CD14-positive monocyte (primary cell): ENCODE measurements at regions not wholly inside any gene's neighbourhood (a gene's known extent, or its start where the extent isn't known, plus 50 kb on each side); places are given as distances from the start of the nearest gene placed in this dataset.

Experiments
- DNase-seq, 3 donors: peaks; one replicate each; pipeline ENCODE4 v3.0.0-alpha.2; 2011 to 2022
- H2AFZ ChIP-seq: 2 replicates; pipeline ENCODE4 v1.6.0; 2012; ENCODE audit warnings: mild to moderate bottlenecking, low read depth, low read length, inconsistent platforms; ENCODE audit not compliant: insufficient read depth, poor library complexity, severe bottlenecking
- H3K27ac ChIP-seq, 2 donors: 1 replicate in 1 of 2; 2 replicates in 1 of 2; pipeline ENCODE4 v1.5.1; 2012 to 2013; ENCODE audit warnings: low read length in 2 of 2, control low read depth in 1 of 2, inconsistent platforms in 1 of 2, low read depth in 1 of 2, mild to moderate bottlenecking in 1 of 2
- H3K27me3 ChIP-seq, 2 donors: one replicate each; pipeline versions ENCODE4 v1.6.0 to v1.6.1; 2011 to 2013; ENCODE audit warnings: low read length in 2 of 2; ENCODE audit not compliant: control insufficient read depth in 2 of 2, insufficient read depth in 2 of 2
- H3K36me3 ChIP-seq, 2 donors: replicated peaks in 1 of 2; 1 replicate in 1 of 2; 2 replicates in 1 of 2; pipeline versions ENCODE4 v1.5.1 to v1.6.1; 2012 to 2013; ENCODE audit warnings: low read length in 2 of 2, control low read depth in 1 of 2, inconsistent platforms in 1 of 2, mild to moderate bottlenecking in 1 of 2; ENCODE audit not compliant: insufficient read depth in 2 of 2, control insufficient read depth in 1 of 2
- H3K4me1 ChIP-seq, 2 donors: 1 replicate in 1 of 2; 2 replicates in 1 of 2; pipeline versions ENCODE4 v1.5.1 to v1.6.1; 2012 to 2013; ENCODE audit warnings: low read length in 2 of 2, control low read depth in 1 of 2, inconsistent platforms in 1 of 2, mild to moderate bottlenecking in 1 of 2, moderate library complexity in 1 of 2; ENCODE audit not compliant: insufficient read depth in 2 of 2, control insufficient read depth in 1 of 2
- H3K4me2 ChIP-seq: replicated peaks from 2 replicates; pipeline ENCODE3; 2012; ENCODE audit warnings: low read length, moderate library complexity, mild to moderate bottlenecking; ENCODE audit not compliant: poor library complexity, severe bottlenecking; ENCODE audit errors: extremely low read depth
- H3K4me3 ChIP-seq, 3 experiments: fragments of 200-600 bp in 1 of 3; sonication (generic) in 1 of 3; replicated peaks in 1 of 3; 1 replicate in 2 of 3; 2 replicates in 1 of 3; pipeline ENCODE4 v1.5.1; 2011 to 2013; ENCODE audit warnings: low read length in 3 of 3, mild to moderate bottlenecking in 3 of 3, control low read depth in 2 of 3, low read depth in 2 of 3, inconsistent platforms in 1 of 3, moderate library complexity in 1 of 3
- H3K79me2 ChIP-seq: 2 replicates; pipeline ENCODE4 v1.6.0; 2012; ENCODE audit warnings: mild to moderate bottlenecking, control low read depth, inconsistent platforms, low read length, moderate library complexity; ENCODE audit not compliant: insufficient read depth
- H3K9ac ChIP-seq: 2 replicates; pipeline ENCODE4 v1.6.0; 2017; ENCODE audit warnings: low read length, mild to moderate bottlenecking; ENCODE audit not compliant: insufficient read depth, poor library complexity, severe bottlenecking
- H3K9me3 ChIP-seq, 2 donors: replicated peaks in 1 of 2; 1 replicate in 1 of 2; 2 replicates in 1 of 2; pipeline versions ENCODE4 v1.5.1 to v1.6.1; 2012 to 2013; ENCODE audit warnings: low read length in 2 of 2, control low read depth in 1 of 2; ENCODE audit not compliant: control insufficient read depth in 1 of 2, insufficient read depth in 1 of 2
- H4K20me1 ChIP-seq: 2 replicates; pipeline ENCODE4 v1.6.0; 2012; ENCODE audit warnings: mild to moderate bottlenecking, low read length, control low read depth, moderate library complexity; ENCODE audit not compliant: insufficient read depth
- H3K27ac Mint-ChIP-seq, 7 donors: one replicate each; pipeline ENCODE4 v1.8.0; 2020; ENCODE audit warnings: mild to moderate bottlenecking in 7 of 7, mixed read lengths in 7 of 7, moderate library complexity in 6 of 7, inconsistent platforms in 2 of 7
- H3K27me3 Mint-ChIP-seq, 3 donors: one replicate each; pipeline ENCODE4 v1.8.0; 2021 to 2022; ENCODE audit warnings: low read depth in 3 of 3, mild to moderate bottlenecking in 3 of 3, mixed read lengths in 3 of 3, moderate library complexity in 3 of 3, inconsistent platforms in 1 of 3
- H3K36me3 Mint-ChIP-seq, 2 donors: one replicate each; pipeline ENCODE4 v1.8.0; 2020; ENCODE audit warnings: mixed read lengths in 2 of 2, inconsistent platforms in 1 of 2, mild to moderate bottlenecking in 1 of 2
- H3K4me1 Mint-ChIP-seq: one replicate; pipeline ENCODE4 v1.8.0; 2020; ENCODE audit warnings: mild to moderate bottlenecking, mixed read lengths
- H3K4me3 Mint-ChIP-seq, 2 donors: one replicate each; pipeline ENCODE4 v1.8.0; 2020; ENCODE audit warnings: mild to moderate bottlenecking in 2 of 2, mixed read lengths in 2 of 2, moderate library complexity in 1 of 2
- H3K9me3 Mint-ChIP-seq, 7 donors: one replicate each; pipeline ENCODE4 v1.8.0; 2020 to 2022; ENCODE audit warnings: mixed read lengths in 7 of 7, mild to moderate bottlenecking in 6 of 7, moderate library complexity in 6 of 7, inconsistent platforms in 2 of 7
- CTCF ChIP-seq: fragments of 200-600 bp; IDR thresholded peaks from one replicate; pipeline ENCODE4 v1.8.0; 2022; ENCODE audit warnings: antibody characterized with exemption, mild to moderate bottlenecking
- WGBS: methylation state at CpG from one replicate; pipeline ENCODE4 v1.1.5; 2013; ENCODE audit warnings: missing lambda C conversion rate; ENCODE audit not compliant: insufficient coverage; 5-methylcytosine and 5-hydroxymethylcytosine counted together
- intact Hi-C, 2 donors: fragments of 100-400 bp; cut with micrococcal nuclease; formaldehyde crosslinking; loops; one replicate each; pipeline versions ENCODE4 v1.15.0 to v1.15.1; 2023

- Mint-ChIP-seq H3K9me3 (peaks cover 0 to 3% (median 0%) of the 10 kb centered on the region in 7 donors), H3K4me3 (no peak overlapping the region), H3K36me3 (peaks cover 0 to 1% of the 10 kb centered on the region in 2 donors), H3K27me3 (peaks cover 0 to 5% (median 4%) of the 10 kb centered on the region in 3 donors), H3K27ac (peak overlapping the region in 1 of 7 donors; percentile 8), H3K4me1 (peaks cover 26% of the 10 kb centered on the region)
- DNase-seq: no peak
- H3K36me3 ChIP-seq: no peaks in the 10 kb centered on the region
- H3K79me2 ChIP-seq: no peaks in the 10 kb centered on the region
- H4K20me1 ChIP-seq: no peaks in the 10 kb centered on the region
- no peak overlapping the region for H3K9ac ChIP-seq
- H3K9me3 ChIP-seq: no peaks in the 10 kb centered on the region
- H3K4me3 ChIP-seq: no peak overlapping the region
- H3K4me1 ChIP-seq: peaks cover 0 to 3% of the 10 kb centered on the region in 2 donors
- no peak for TF ChIP-seq CTCF
- H3K27me3 ChIP-seq: no peaks in the 10 kb centered on the region
- no peak overlapping the region for H3K4me2 ChIP-seq
- intact Hi-C loops: loop anchor here (10.0 kb wide), 2 partner anchors 584 to 1074 kb away; no protein-coding TSS in a partner anchor
- no peak overlapping the region for H2AFZ ChIP-seq
- H3K27ac ChIP-seq: no peak overlapping the region
- no CpG with 5 or more reads among the region's 3 CpGs for WGBS
These were observed 104.5 kb upstream of the MAML3 start for GRCh38 chr4:140258476-140258875.

GRCh38 chr4:140257461-140258305, 103.7 kb upstream of the MAML3 start:
- H3K4me2 ChIP-seq: no peak overlapping the region
- H3K79me2 ChIP-seq: no peaks in the 10 kb centered on the region
- no peak overlapping the region for H3K4me3 Mint-ChIP-seq
- peaks cover 2 to 3% of the 10 kb centered on the region in 2 donors for H3K4me1 ChIP-seq
- H3K27ac ChIP-seq: no peak overlapping the region
- intact Hi-C loops: loop anchor here (10.0 kb wide), 2 partner anchors 583 to 1073 kb away; no protein-coding TSS in a partner anchor
- H3K36me3 Mint-ChIP-seq: peaks cover 0 to 1% of the 10 kb centered on the region in 2 donors
- no peak for TF ChIP-seq CTCF
- H3K27me3 Mint-ChIP-seq: peaks cover 0 to 5% (median 4%) of the 10 kb centered on the region in 3 donors
- H3K27me3 ChIP-seq: no peaks in the 10 kb centered on the region
- no peak overlapping the region for H3K4me3 ChIP-seq
- DNase-seq: no peak
- peak overlapping the region in 1 of 7 donors; percentile 68 for H3K27ac Mint-ChIP-seq
- H3K9me3 ChIP-seq: no peaks in the 10 kb centered on the region
- H3K36me3 ChIP-seq: no peaks in the 10 kb centered on the region
- 90% methylated on average over 8 of the region's 10 CpGs for WGBS
- H4K20me1 ChIP-seq: no peaks in the 10 kb centered on the region
- H3K4me1 Mint-ChIP-seq: peaks cover 28% of the 10 kb centered on the region
- peaks cover 0 to 3% (median 0%) of the 10 kb centered on the region in 7 donors for H3K9me3 Mint-ChIP-seq
- no peak overlapping the region for H2AFZ ChIP-seq
- no peak overlapping the region for H3K9ac ChIP-seq
